ENCODE measurements at regions not wholly inside any gene's neighbourhood (a gene's known extent, or its start where the extent isn't known, plus 50 kb on each side); places are given as distances from the start of the nearest gene placed in this dataset.

DNA sequence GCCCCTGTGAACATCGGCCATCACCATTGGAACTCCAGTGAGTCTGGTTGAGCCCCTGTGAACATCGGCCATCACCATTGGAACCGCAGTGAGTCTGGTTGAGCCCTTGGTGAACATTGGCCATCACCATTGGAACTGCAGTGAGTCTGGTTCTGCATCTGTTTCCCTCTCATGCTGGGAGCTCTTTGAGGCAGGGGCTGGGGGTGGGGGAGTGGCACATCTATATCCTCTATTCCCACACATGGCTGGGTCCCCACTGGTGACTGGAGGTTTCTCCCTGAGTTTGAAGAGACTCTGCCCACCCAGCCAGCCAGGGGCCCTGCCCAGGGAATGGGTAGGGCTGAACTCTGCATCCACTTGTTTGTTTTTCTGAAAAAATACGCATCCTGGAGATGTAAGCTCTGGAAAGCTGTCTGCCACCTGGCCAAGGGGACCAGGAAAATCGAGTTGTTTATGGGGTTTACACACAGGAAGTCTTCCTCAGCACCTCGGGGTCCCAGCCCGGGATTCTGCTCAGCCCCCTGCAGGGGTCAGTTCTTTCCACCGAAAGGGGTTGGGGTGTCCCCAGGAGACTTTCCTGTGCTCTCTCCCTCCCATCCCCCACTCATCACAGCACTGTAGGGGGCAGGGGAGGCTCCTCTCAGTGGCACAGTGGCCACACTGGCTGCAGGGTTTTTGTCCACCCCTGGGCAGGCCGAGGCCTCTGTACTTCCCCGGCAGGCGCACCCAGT is 170.5 kb upstream of the GSC start:
- Histone ChIP-seq H3K4me1 (ENCODE audit: control insufficient read depth in 2 of 2, insufficient read depth in 2 of 2, low read length in 2 of 2) (peaks cover 0 to 6% of the 10 kb centered on the region in 2 donors), H3K27ac (ENCODE audit: low read depth, low read length) (no peak overlapping the region), H3K9me3 (ENCODE audit: control insufficient read depth in 2 of 3, low read length in 3 of 3) (no peaks in the 10 kb centered on the region), H3K36me3 (ENCODE audit: control insufficient read depth in 2 of 3, insufficient read depth in 3 of 3, low read length in 3 of 3) (no peaks in the 10 kb centered on the region), H3K27me3 (ENCODE audit: control insufficient read depth in 2 of 2, insufficient read depth in 2 of 2, low read length in 2 of 2) (no peaks in the 10 kb centered on the region), H3K4me3 (ENCODE audit: low read length) (no peak overlapping the region)
- CTCF ChIA-PET = no interaction called here
- Mint-ChIP-seq H3K27ac (no peak overlapping the region), H3K27me3 (peaks cover 0 to 7% (median 0%) of the 10 kb centered on the region in 5 donors), H3K4me3 (no peak overlapping the region), H3K36me3 (no peaks in the 10 kb centered on the region), H3K4me1 (peaks cover 0 to 2% (median 0%) of the 10 kb centered on the region in 7 donors), H3K9me3 (no peaks in the 10 kb centered on the region)
- POLR2A ChIA-PET = no interaction called here
- DNase-seq (no peak), ATAC-seq (no peak)
- intact Hi-C loops (cut with micrococcal nuclease) = no loop called here

DNA sequence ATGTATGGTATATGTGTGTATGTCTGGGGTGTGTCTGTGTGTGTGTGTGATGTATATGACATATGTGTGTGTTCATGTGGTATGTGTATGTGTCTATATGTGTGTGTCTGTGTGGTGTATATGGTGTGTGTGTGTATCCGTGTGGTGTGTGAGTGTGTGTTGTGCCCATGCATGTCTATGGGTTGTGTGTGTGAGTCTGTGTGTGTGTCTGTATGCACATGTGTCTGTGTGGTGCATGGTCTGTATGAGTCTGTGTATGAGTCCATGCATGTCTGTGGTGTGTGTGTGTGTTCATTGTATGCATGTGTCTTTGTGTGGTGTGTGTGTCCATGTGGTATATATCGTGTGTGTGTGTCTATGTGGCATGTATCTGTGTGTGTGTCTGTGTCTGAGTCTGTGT is 168.1 kb upstream of the GSC start:
- Histone ChIP-seq H3K36me3 (ENCODE audit: control insufficient read depth in 2 of 3, insufficient read depth in 3 of 3, low read length in 3 of 3) (no peaks in the 10 kb centered on the region), H3K27me3 (ENCODE audit: control insufficient read depth in 2 of 2, insufficient read depth in 2 of 2, low read length in 2 of 2) (no peaks in the 10 kb centered on the region), H3K4me3 (ENCODE audit: low read length) (no peak overlapping the region), H3K9me3 (ENCODE audit: control insufficient read depth in 2 of 3, low read length in 3 of 3) (no peaks in the 10 kb centered on the region), H3K4me1 (ENCODE audit: control insufficient read depth in 2 of 2, insufficient read depth in 2 of 2, low read length in 2 of 2) (no peaks in the 10 kb centered on the region), H3K27ac (ENCODE audit: low read depth, low read length) (no peak overlapping the region)
- H3K4me3 Mint-ChIP-seq = no peak overlapping the region
- H3K27ac Mint-ChIP-seq = no peak overlapping the region
- peaks cover 0 to 1% (median 0%) of the 10 kb centered on the region in 5 donors for H3K27me3 Mint-ChIP-seq
- H3K9me3 Mint-ChIP-seq = no peaks in the 10 kb centered on the region
- ChIA-PET POLR2A (no interaction called here), CTCF (no interaction called here)
- DNase-seq (no peak), ATAC-seq (peak; percentile 24)
- no peaks in the 10 kb centered on the region for H3K36me3 Mint-ChIP-seq
- intact Hi-C loops (cut with micrococcal nuclease) = no loop called here
- H3K4me1 Mint-ChIP-seq = no peaks in the 10 kb centered on the region

DNA sequence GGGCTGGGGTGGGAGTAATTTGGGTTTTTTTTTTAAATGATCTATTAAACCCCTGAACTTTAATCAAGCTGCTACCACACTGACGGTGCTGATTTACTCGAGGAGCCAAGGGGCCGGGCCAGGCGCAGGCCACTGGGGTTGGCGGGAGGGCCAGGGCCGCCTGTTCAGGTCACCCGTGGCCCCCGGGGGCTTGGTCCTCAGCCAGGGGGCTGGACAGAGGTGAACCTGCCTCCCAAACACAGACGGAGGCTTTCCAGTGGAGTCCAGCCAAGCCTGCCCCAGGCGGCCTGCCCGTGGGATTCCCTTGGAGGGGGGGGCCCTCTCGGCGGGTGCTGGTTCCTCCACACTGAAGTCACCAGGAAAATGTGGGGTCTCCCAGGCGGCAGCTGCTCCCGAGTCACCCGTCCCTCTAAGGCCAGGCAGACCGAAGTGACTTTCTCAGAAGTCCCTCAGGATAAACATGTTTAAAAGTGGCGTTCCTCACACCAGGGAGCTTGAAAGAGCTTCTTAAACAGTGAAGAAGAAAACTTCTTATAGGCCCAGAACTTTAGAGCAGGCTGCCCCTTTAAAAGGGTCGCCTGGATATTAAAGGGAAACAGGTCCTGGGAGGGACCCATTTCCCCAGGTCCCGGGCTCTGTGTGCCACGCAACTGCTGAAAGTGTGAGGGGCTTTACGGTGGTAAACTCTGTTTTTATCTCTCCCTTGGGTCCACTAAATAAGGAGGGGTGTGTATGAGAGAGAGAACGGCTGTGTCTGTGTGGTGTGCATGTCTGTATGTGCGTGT is 167.2 kb upstream of the GSC start:
- Mint-ChIP-seq H3K4me3 (no peak overlapping the region), H3K36me3 (no peaks in the 10 kb centered on the region), H3K9me3 (no peaks in the 10 kb centered on the region), H3K4me1 (no peaks in the 10 kb centered on the region), H3K27me3 (peaks cover 0 to 4% (median 0%) of the 10 kb centered on the region in 5 donors), H3K27ac (no peak overlapping the region)
- Histone ChIP-seq H3K36me3 (ENCODE audit: control insufficient read depth in 2 of 3, insufficient read depth in 3 of 3, low read length in 3 of 3) (no peaks in the 10 kb centered on the region), H3K27ac (ENCODE audit: low read depth, low read length) (no peak overlapping the region), H3K27me3 (ENCODE audit: control insufficient read depth in 2 of 2, insufficient read depth in 2 of 2, low read length in 2 of 2) (no peaks in the 10 kb centered on the region), H3K9me3 (ENCODE audit: control insufficient read depth in 2 of 3, low read length in 3 of 3) (no peaks in the 10 kb centered on the region), H3K4me1 (ENCODE audit: control insufficient read depth in 2 of 2, insufficient read depth in 2 of 2, low read length in 2 of 2) (no peaks in the 10 kb centered on the region), H3K4me3 (ENCODE audit: low read length) (no peak overlapping the region)
- ATAC-seq (no peak), DNase-seq (no peak)
- POLR2A ChIA-PET = no interaction called here
- intact Hi-C loops (cut with micrococcal nuclease) = no loop called here
- CTCF ChIA-PET = no interaction called here

DNA sequence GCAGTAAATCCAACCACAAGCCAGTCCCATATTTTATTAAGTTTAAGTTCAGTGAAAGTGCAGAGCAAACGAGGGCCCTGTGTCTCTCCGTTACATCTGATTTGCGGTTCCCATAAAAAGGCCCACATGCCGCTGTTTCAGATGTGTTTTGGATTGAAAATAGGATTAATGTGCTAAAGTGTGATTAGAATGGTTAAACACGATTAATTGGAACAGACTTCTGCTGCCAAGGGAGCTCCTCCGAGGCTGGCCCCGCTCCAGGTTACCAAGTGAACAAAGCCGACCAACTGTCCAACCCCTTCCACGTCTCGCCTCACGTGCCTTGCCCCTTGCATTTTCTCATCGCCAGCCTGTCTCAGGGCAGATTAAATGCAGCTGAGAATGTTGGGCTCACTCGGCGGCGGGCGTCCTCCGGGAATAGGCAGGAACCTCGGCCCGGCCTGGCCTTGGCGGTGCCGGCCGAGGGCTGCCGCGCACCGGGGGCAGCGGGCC is 166.5 kb upstream of the GSC start:
- Histone ChIP-seq H3K4me3 (ENCODE audit: low read length) (no peak overlapping the region), H3K27me3 (ENCODE audit: control insufficient read depth in 2 of 2, insufficient read depth in 2 of 2, low read length in 2 of 2) (no peaks in the 10 kb centered on the region), H3K27ac (ENCODE audit: low read depth, low read length) (no peak overlapping the region), H3K36me3 (ENCODE audit: control insufficient read depth in 2 of 3, insufficient read depth in 3 of 3, low read length in 3 of 3) (no peaks in the 10 kb centered on the region), H3K4me1 (ENCODE audit: control insufficient read depth in 2 of 2, insufficient read depth in 2 of 2, low read length in 2 of 2) (no peaks in the 10 kb centered on the region), H3K9me3 (ENCODE audit: control insufficient read depth in 2 of 3, low read length in 3 of 3) (no peaks in the 10 kb centered on the region)
- no peaks in the 10 kb centered on the region for H3K9me3 Mint-ChIP-seq
- no peaks in the 10 kb centered on the region for H3K4me1 Mint-ChIP-seq
- no peak overlapping the region for H3K27ac Mint-ChIP-seq
- DNase-seq (no peak), ATAC-seq (no peak)
- CTCF ChIA-PET = no interaction called here
- H3K36me3 Mint-ChIP-seq = no peaks in the 10 kb centered on the region
- peaks cover 0 to 4% (median 0%) of the 10 kb centered on the region in 5 donors for H3K27me3 Mint-ChIP-seq
- H3K4me3 Mint-ChIP-seq = no peak overlapping the region
- intact Hi-C loops (cut with micrococcal nuclease) = no loop called here
- POLR2A ChIA-PET = no interaction called here

DNA sequence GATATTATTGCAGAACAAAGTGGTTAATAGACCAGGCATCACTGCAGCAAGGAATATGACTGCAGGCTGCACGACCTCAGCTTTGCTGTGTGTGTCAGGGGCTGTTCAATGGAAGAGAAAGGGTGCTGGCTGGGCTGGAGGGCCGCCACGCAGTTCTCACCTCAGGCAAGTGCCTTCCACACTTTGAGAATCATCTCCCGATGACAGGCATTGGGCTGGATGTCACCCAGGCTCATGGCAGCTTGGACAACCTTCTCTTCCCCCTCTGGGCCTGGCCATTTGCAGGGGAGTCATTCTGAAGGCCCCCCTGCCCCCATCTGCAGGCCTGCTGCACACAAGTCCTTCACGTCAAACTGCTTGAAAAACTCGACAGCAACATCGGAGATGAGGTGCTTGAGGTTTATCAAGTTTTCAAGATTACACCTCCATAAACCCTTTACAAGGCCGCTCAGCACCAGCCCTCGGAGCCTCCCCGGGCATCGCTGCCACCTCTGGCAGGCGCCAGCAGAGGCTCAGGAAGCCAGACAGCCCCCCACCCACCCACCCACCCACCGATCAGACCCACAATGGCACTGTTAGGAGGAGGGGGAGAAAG is 165.9 kb upstream of the GSC start:
- Mint-ChIP-seq H3K36me3 (no peaks in the 10 kb centered on the region), H3K27ac (no peak overlapping the region), H3K4me3 (no peak overlapping the region), H3K9me3 (no peaks in the 10 kb centered on the region), H3K4me1 (peaks cover 0 to 2% (median 0%) of the 10 kb centered on the region in 7 donors), H3K27me3 (peaks cover 0 to 4% (median 0%) of the 10 kb centered on the region in 5 donors)
- H3K27me3 ChIP-seq (ENCODE audit: control insufficient read depth in 2 of 2, insufficient read depth in 2 of 2, low read length in 2 of 2) = no peaks in the 10 kb centered on the region
- no peaks in the 10 kb centered on the region for H3K9me3 ChIP-seq (ENCODE audit: control insufficient read depth in 2 of 3, low read length in 3 of 3)
- ChIA-PET POLR2A (no interaction called here), CTCF (no interaction called here)
- no peaks in the 10 kb centered on the region for H3K4me1 ChIP-seq (ENCODE audit: control insufficient read depth in 2 of 2, insufficient read depth in 2 of 2, low read length in 2 of 2)
- intact Hi-C loops (cut with micrococcal nuclease) = no loop called here
- ATAC-seq = no peak
- DNase-seq = no peak
- no peak overlapping the region for H3K4me3 ChIP-seq (ENCODE audit: low read length)
- no peaks in the 10 kb centered on the region for H3K36me3 ChIP-seq (ENCODE audit: control insufficient read depth in 2 of 3, insufficient read depth in 3 of 3, low read length in 3 of 3)
- no peak overlapping the region for H3K27ac ChIP-seq (ENCODE audit: low read depth, low read length)

DNA sequence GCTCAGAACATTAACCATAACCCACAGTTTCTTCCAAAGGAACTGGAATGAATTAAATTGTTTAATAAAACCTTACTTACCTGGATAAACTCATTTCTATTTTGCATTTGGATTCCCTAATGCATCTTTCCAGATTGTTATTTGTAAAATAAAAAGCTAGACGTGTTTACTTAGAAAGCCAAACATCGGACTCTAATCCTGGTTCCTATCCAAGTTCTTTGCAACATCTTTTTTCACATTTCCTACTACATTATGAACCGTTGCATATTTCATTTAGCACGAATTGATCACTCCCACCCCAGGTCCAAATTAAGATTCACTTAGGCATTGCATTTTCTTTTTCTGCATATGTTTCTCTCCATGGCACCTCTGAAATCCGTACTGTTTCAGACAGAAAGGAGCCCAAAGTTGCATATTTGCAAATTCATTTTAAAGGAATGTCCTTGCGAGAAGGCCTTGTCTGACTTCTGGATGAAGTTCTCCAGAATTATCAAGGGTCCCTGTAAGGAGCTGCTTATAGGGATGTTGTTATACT is 164.4 kb upstream of the GSC start:
- no peaks in the 10 kb centered on the region for H3K9me3 ChIP-seq (ENCODE audit: control insufficient read depth in 2 of 3, low read length in 3 of 3)
- Mint-ChIP-seq H3K27me3 (peaks cover 0 to 4% (median 0%) of the 10 kb centered on the region in 5 donors), H3K27ac (no peak overlapping the region), H3K4me1 (peaks cover 0 to 2% (median 0%) of the 10 kb centered on the region in 7 donors), H3K36me3 (no peaks in the 10 kb centered on the region), H3K9me3 (no peaks in the 10 kb centered on the region), H3K4me3 (no peak overlapping the region)
- no peak for DNase-seq
- CTCF ChIA-PET = no interaction called here
- H3K4me3 ChIP-seq (ENCODE audit: low read length) = no peak overlapping the region
- H3K27me3 ChIP-seq (ENCODE audit: control insufficient read depth in 2 of 2, insufficient read depth in 2 of 2, low read length in 2 of 2) = no peaks in the 10 kb centered on the region
- no peaks in the 10 kb centered on the region for H3K4me1 ChIP-seq (ENCODE audit: control insufficient read depth in 2 of 2, insufficient read depth in 2 of 2, low read length in 2 of 2)
- H3K27ac ChIP-seq (ENCODE audit: low read depth, low read length) = no peak overlapping the region
- intact Hi-C loops (cut with micrococcal nuclease) = no loop called here
- POLR2A ChIA-PET = no interaction called here
- ATAC-seq = no peak
- H3K36me3 ChIP-seq (ENCODE audit: control insufficient read depth in 2 of 3, insufficient read depth in 3 of 3, low read length in 3 of 3) = no peaks in the 10 kb centered on the region
